ENCODE measurements at regions not wholly inside any gene's neighbourhood (a gene's known extent, or its start where the extent isn't known, plus 50 kb on each side); places are given as distances from the start of the nearest gene placed in this dataset.

GRCh38 chr16:65758620-65759019 lies 607.9 kb upstream of the CDH5 start:
- DNase-seq (ENCODE audit: low read depth in 1 of 2, low spot score in 2 of 2) (no peak), FAIRE-seq (no peak)
- ChIA-PET POLR2A (ENCODE audit: partially characterized antibody) (no interaction called here), CTCF (ENCODE audit: partially characterized antibody) (interaction anchor here (1.1 to 1.7 kb wide), 4 partner anchors 53 to 159 kb away, joined by 3 to 5 read pairs (median 4); no protein-coding TSS in a partner anchor)
- Histone ChIP-seq H3K23me2 (ENCODE audit: low read depth, low read length) (no peaks in the 10 kb centered on the region), H3K79me1 (ENCODE audit: low read depth, low read length) (no peaks in the 10 kb centered on the region), H2AK5ac (ENCODE audit: low read depth, low read length) (no peak overlapping the region), H2BK5ac (ENCODE audit: low read depth, low read length) (no peak overlapping the region), H3K9ac (replicated peaks in 1 of 4; ENCODE audit: extremely low read depth in 1 of 4, low read depth in 3 of 4, low read length in 3 of 4) (no peak overlapping the region), H3K4me2 (ENCODE audit: insufficient read depth in 1 of 2, low read depth in 2 of 2, low read length in 2 of 2) (no peak overlapping the region), H4K91ac (replicated peaks; ENCODE audit: insufficient read length, low read length) (no peak overlapping the region), H3K79me2 (ENCODE audit: control insufficient read depth in 1 of 2, insufficient read depth in 2 of 2, low read length in 2 of 2) (no peaks in the 10 kb centered on the region), H3K4me3 (ENCODE audit: extremely low read depth in 1 of 4, insufficient read depth in 2 of 4, low read depth in 3 of 4, low read length in 4 of 4) (no peak overlapping the region), H3K14ac (ENCODE audit: insufficient read length) (no peak overlapping the region), H2BK15ac (ENCODE audit: low read length) (no peak overlapping the region), H2BK12ac (ENCODE audit: low read depth, low read length) (no peak overlapping the region), H3K4ac (replicated peaks; ENCODE audit: insufficient read length, low read depth, low read length) (no peak overlapping the region), H3K27me3 (replicated peaks in 1 of 4; ENCODE audit: control insufficient read depth in 3 of 4, extremely low read depth in 1 of 4, insufficient read depth in 3 of 4, low read length in 3 of 4) (no peaks in the 10 kb centered on the region; a peak in 1 of 7 replicates), H3K36me3 (ENCODE audit: control insufficient read depth in 2 of 4, insufficient read depth in 4 of 4, low read length in 3 of 4) (no peaks in the 10 kb centered on the region), H3K9me3 (ENCODE audit: insufficient read depth in 2 of 2, low read depth in 1 of 2, low read length in 1 of 2) (no peaks in the 10 kb centered on the region), H2BK120ac (replicated peaks; ENCODE audit: low read depth, low read length) (no peak overlapping the region), H2AFZ (ENCODE audit: low read length) (no peak overlapping the region), H4K20me1 (replicated peaks in 1 of 2; ENCODE audit: control insufficient read depth in 1 of 2, insufficient read depth in 2 of 2, low read length in 2 of 2) (no peaks in the 10 kb centered on the region), H3K27ac (ENCODE audit: low read depth, low read length) (no peak overlapping the region), H3K4me1 (replicated peaks in 1 of 4; ENCODE audit: control insufficient read depth in 3 of 4, insufficient read depth in 4 of 4, low read length in 3 of 4) (peaks cover 0 to 5% (median 1%) of the 10 kb centered on the region in 4 experiments; a peak in 2 of 7 replicates), H2BK20ac (ENCODE audit: low read length) (no peak overlapping the region), H3K23ac (ENCODE audit: insufficient read length) (no peak overlapping the region), H3K56ac (replicated peaks; ENCODE audit: insufficient read length, low read depth, low read length) (no peak overlapping the region), H4K8ac (ENCODE audit: extremely low read depth, insufficient read depth, low read length) (no peak overlapping the region), H3K18ac (ENCODE audit: extremely low read depth, low read length) (no peak overlapping the region), H4K5ac (ENCODE audit: insufficient read length, low read depth, low read length) (no peak overlapping the region)
- WGBS, 2 experiments (ENCODE audit: extremely low coverage in 1 of 2, insufficient coverage in 1 of 2, insufficient read length in 1 of 2, insufficient replicate concordance in 2 of 2, low coverage in 1 of 2, low lambda C conversion rate in 2 of 2, missing lambda C conversion rate in 1 of 2): 92% methylated on average over 4 of the region's 4 CpGs; no CpG with 5 or more reads in 1 of the 2 experiments
- TF ChIP-seq SRF (IDR thresholded peaks at IDR 0.05; ENCODE audit: low read depth, low read length) (no peak), PHF8 (conservative IDR thresholded peaks at IDR 0.05; ENCODE audit: low read depth, low read length) (no peak), EGR1 (IDR thresholded peaks at IDR 0.05; ENCODE audit: borderline replicate concordance, low read depth, low read length) (no peak), ATF2 (IDR thresholded peaks at IDR 0.05; ENCODE audit: low read length) (no peak), KDM5A (IDR thresholded peaks at IDR 0.05; ENCODE audit: low read length) (no peak), EZH2 (IDR thresholded peaks at IDR 0.05; ENCODE audit: low read depth, low read length, severe bottlenecking) (no peak), POLR2AphosphoS5 (IDR thresholded peaks at IDR 0.05; ENCODE audit: low read depth, low read length) (no peak), CEBPB (IDR thresholded peaks at IDR 0.05; ENCODE audit: low read depth, low read length) (no peak), TCF12 (IDR thresholded peaks at IDR 0.05; ENCODE audit: low read depth, low read length) (no peak)

All from H1 (cell line).